ENCODE measurements at regions not wholly inside any gene's neighbourhood (a gene's known extent, or its start where the extent isn't known, plus 50 kb on each side); places are given as distances from the start of the nearest gene placed in this dataset.

DNA sequence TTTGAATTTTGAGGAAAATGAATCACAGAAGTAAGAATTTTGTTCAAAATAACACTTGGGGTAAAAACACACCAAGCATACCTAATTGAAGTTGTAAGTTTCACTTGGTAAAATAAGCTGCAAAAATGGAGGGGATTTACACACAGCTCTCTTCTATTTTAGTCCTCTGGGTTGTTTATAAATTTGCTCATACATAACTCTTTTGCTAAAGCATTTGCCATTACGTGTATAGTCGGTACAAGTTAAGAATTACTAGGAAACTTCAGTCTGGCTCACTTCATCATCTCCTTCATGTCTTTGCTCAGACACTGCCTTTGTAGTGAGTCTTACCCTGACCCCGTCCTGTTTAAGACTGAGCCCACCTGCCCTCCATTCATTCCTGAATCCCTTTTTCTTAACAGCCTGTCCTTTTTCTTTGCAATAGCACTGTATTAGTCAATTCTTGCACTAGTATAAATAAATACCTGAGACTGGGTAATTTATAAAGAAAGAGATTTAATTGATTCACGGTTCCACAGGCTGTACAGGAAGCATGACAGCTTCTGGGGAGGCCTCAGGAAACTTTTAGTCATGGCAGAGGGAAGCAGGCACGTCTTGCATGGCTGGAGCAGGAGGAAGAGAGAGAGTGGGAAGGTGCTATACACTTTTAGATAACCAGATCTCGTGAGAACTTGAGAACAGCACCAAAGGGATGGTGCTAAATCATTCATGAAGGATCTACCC lies 451.1 kb downstream of the PCNX1 start:
- TF ChIP-seq EZH2phosphoT487 (conservative IDR thresholded peaks at IDR 0.05; ENCODE audit: low read length): no peak
- TF ChIP-seq, protein P1, sequence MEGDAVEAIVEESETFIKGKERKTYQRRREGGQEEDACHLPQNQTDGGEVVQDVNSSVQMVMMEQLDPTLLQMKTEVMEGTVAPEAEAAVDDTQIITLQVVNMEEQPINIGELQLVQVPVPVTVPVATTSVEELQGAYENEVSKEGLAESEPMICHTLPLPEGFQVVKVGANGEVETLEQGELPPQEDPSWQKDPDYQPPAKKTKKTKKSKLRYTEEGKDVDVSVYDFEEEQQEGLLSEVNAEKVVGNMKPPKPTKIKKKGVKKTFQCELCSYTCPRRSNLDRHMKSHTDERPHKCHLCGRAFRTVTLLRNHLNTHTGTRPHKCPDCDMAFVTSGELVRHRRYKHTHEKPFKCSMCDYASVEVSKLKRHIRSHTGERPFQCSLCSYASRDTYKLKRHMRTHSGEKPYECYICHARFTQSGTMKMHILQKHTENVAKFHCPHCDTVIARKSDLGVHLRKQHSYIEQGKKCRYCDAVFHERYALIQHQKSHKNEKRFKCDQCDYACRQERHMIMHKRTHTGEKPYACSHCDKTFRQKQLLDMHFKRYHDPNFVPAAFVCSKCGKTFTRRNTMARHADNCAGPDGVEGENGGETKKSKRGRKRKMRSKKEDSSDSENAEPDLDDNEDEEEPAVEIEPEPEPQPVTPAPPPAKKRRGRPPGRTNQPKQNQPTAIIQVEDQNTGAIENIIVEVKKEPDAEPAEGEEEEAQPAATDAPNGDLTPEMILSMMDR (IDR thresholded peaks at IDR 0.05; ENCODE audit: insufficient read depth, low read length, poor library complexity, severe bottlenecking): no peak

All from SU-DHL-6 (cell line).